ENCODE measurements at regions not wholly inside any gene's neighbourhood (a gene's known extent, or its start where the extent isn't known, plus 50 kb on each side); places are given as distances from the start of the nearest gene placed in this dataset.

- H3K27ac Mint-ChIP-seq (ENCODE audit: unreplicated experiment), result no peak overlapping the region
- DNase-seq (ENCODE audit: low read depth), result no peak
- H3K9ac ChIP-seq (ENCODE audit: low read length), result no peak overlapping the region
- no peak overlapping the region for H3K4me3 ChIP-seq (ENCODE audit: insufficient read depth, low read depth, low read length)
- H3K27me3 ChIP-seq (ENCODE audit: insufficient read depth, low read length), result no peaks in the 10 kb centered on the region
- H3K36me3 Mint-ChIP-seq (ENCODE audit: low read depth, unreplicated experiment), result peaks cover 1% of the 10 kb centered on the region
- no peak overlapping the region for H2AFZ ChIP-seq (ENCODE audit: low read depth, low read length)
- peak overlapping the region; percentile 66 for H3K4me2 ChIP-seq (ENCODE audit: low read length)
- H3K36me3 ChIP-seq (ENCODE audit: insufficient read depth, low read length), result no peaks in the 10 kb centered on the region
- H3K27me3 Mint-ChIP-seq (ENCODE audit: low read depth, unreplicated experiment), result peaks cover 6% of the 10 kb centered on the region
- TF ChIP-seq, protein P1, sequence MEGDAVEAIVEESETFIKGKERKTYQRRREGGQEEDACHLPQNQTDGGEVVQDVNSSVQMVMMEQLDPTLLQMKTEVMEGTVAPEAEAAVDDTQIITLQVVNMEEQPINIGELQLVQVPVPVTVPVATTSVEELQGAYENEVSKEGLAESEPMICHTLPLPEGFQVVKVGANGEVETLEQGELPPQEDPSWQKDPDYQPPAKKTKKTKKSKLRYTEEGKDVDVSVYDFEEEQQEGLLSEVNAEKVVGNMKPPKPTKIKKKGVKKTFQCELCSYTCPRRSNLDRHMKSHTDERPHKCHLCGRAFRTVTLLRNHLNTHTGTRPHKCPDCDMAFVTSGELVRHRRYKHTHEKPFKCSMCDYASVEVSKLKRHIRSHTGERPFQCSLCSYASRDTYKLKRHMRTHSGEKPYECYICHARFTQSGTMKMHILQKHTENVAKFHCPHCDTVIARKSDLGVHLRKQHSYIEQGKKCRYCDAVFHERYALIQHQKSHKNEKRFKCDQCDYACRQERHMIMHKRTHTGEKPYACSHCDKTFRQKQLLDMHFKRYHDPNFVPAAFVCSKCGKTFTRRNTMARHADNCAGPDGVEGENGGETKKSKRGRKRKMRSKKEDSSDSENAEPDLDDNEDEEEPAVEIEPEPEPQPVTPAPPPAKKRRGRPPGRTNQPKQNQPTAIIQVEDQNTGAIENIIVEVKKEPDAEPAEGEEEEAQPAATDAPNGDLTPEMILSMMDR (IDR thresholded peaks at IDR 0.05; ENCODE audit: insufficient read depth, low read depth, low read length), result no peak
- TF ChIP-seq EZH2 (IDR thresholded peaks at IDR 0.05; ENCODE audit: insufficient read depth, low read length), result no peak
- H3K4me1 Mint-ChIP-seq (ENCODE audit: low read depth, unreplicated experiment), result peaks cover 5% of the 10 kb centered on the region
- no peak overlapping the region for H3K4me3 Mint-ChIP-seq (ENCODE audit: unreplicated experiment)
- no peaks in the 10 kb centered on the region for H3K9me3 Mint-ChIP-seq (ENCODE audit: unreplicated experiment)
- H3K4me1 ChIP-seq (ENCODE audit: insufficient read depth, low read length), result peaks cover 31% of the 10 kb centered on the region
- H3K9me3 ChIP-seq (ENCODE audit: insufficient read depth, low read depth, low read length), result no peaks in the 10 kb centered on the region
- H4K20me1 ChIP-seq (ENCODE audit: insufficient read depth, low read length), result no peaks in the 10 kb centered on the region
- H3K79me2 ChIP-seq (ENCODE audit: insufficient read depth, low read length), result no peaks in the 10 kb centered on the region
- H3K27ac ChIP-seq (ENCODE audit: low read depth, low read length), result no peak overlapping the region
- no peak for FAIRE-seq
Observed at GRCh38 chr11:10374386-10374785, 69.5 kb downstream of the ADM start.

DNA sequence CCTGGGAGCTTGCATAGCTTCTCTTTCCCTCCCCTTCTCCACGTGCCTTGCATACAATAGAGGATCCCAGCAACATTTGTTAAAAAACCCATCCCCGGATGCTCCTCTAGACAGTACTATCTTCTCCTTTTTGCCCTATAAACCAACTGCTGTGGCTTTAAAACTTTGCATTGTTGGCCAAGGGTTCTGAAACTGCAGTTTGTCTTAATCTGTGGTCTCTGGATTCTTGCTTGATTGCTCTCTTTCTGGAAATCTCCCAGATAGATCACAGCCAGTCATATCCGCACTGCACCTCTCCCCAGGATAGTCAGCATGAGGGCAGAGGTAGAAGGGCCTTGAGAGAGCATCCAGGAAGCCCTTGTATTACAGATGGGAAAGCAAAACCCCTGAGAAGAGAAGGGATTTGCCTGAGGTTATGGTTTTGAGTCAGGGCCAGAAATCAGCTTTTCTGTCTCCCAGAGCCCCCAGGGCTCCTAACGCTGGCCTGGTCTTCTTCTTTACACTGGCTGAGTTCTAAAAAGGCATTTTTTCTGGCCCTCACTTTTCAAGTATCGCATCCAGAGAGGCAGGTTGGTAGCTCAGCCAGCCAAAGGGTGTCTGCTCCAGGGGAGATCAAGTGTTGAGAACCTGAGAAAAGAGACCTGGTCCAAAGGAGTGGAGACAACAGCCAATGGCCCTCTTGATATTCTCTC is 70.6 kb downstream of the ADM start:
- H3K79me2 ChIP-seq (ENCODE audit: insufficient read depth, low read length), result no peaks in the 10 kb centered on the region
- no peaks in the 10 kb centered on the region for H4K20me1 ChIP-seq (ENCODE audit: insufficient read depth, low read length)
- no peak overlapping the region for H2AFZ ChIP-seq (ENCODE audit: low read depth, low read length)
- TF ChIP-seq EZH2 (IDR thresholded peaks at IDR 0.05; ENCODE audit: insufficient read depth, low read length), result no peak
- TF ChIP-seq, protein P1 (IDR thresholded peaks at IDR 0.05; ENCODE audit: insufficient read depth, low read depth, low read length), result no peak
- peak overlapping the region; percentile 66 for H3K4me2 ChIP-seq (ENCODE audit: low read length)
- H3K36me3 ChIP-seq (ENCODE audit: insufficient read depth, low read length), result no peaks in the 10 kb centered on the region
- FAIRE-seq (peak; percentile 80), DNase-seq (ENCODE audit: low read depth) (peak; percentile 95)
- H3K4me1 Mint-ChIP-seq (ENCODE audit: low read depth, unreplicated experiment), result peaks cover 5% of the 10 kb centered on the region
- H3K27ac ChIP-seq (ENCODE audit: low read depth, low read length), result peak overlapping the region; percentile 84
- peaks cover 6% of the 10 kb centered on the region for H3K27me3 Mint-ChIP-seq (ENCODE audit: low read depth, unreplicated experiment)
- no peak overlapping the region for H3K27ac Mint-ChIP-seq (ENCODE audit: unreplicated experiment)
- no peak overlapping the region for H3K4me3 ChIP-seq (ENCODE audit: insufficient read depth, low read depth, low read length)
- peaks cover 36% of the 10 kb centered on the region for H3K4me1 ChIP-seq (ENCODE audit: insufficient read depth, low read length)
- H3K36me3 Mint-ChIP-seq (ENCODE audit: low read depth, unreplicated experiment), result peaks cover 1% of the 10 kb centered on the region
- H3K4me3 Mint-ChIP-seq (ENCODE audit: unreplicated experiment), result peak overlapping the region; percentile 34
- peak overlapping the region; percentile 63 for H3K9ac ChIP-seq (ENCODE audit: low read length)
- H3K27me3 ChIP-seq (ENCODE audit: insufficient read depth, low read length), result no peaks in the 10 kb centered on the region
- no peaks in the 10 kb centered on the region for H3K9me3 ChIP-seq (ENCODE audit: insufficient read depth, low read depth, low read length)
- no peaks in the 10 kb centered on the region for H3K9me3 Mint-ChIP-seq (ENCODE audit: unreplicated experiment)

GRCh38 chr11:10376061-10376460 is 71.2 kb downstream of the ADM start:
- Mint-ChIP-seq H3K9me3 (ENCODE audit: unreplicated experiment) (no peaks in the 10 kb centered on the region), H3K27me3 (ENCODE audit: low read depth, unreplicated experiment) (peaks cover 6% of the 10 kb centered on the region), H3K27ac (ENCODE audit: unreplicated experiment) (no peak overlapping the region), H3K4me3 (ENCODE audit: unreplicated experiment) (no peak overlapping the region), H3K36me3 (ENCODE audit: low read depth, unreplicated experiment) (peaks cover 1% of the 10 kb centered on the region), H3K4me1 (ENCODE audit: low read depth, unreplicated experiment) (peaks cover 7% of the 10 kb centered on the region)
- no peaks in the 10 kb centered on the region for H3K27me3 ChIP-seq (ENCODE audit: insufficient read depth, low read length)
- no peaks in the 10 kb centered on the region for H3K36me3 ChIP-seq (ENCODE audit: insufficient read depth, low read length)
- TF ChIP-seq EZH2 (IDR thresholded peaks at IDR 0.05; ENCODE audit: insufficient read depth, low read length), result no peak
- TF ChIP-seq, protein P1 (IDR thresholded peaks at IDR 0.05; ENCODE audit: insufficient read depth, low read depth, low read length), result no peak
- no peak overlapping the region for H3K4me3 ChIP-seq (ENCODE audit: insufficient read depth, low read depth, low read length)
- H2AFZ ChIP-seq (ENCODE audit: low read depth, low read length), result no peak overlapping the region
- H3K9ac ChIP-seq (ENCODE audit: low read length), result peak overlapping the region; percentile 63
- no peaks in the 10 kb centered on the region for H3K79me2 ChIP-seq (ENCODE audit: insufficient read depth, low read length)
- H4K20me1 ChIP-seq (ENCODE audit: insufficient read depth, low read length), result no peaks in the 10 kb centered on the region
- H3K9me3 ChIP-seq (ENCODE audit: insufficient read depth, low read depth, low read length), result no peaks in the 10 kb centered on the region
- peak overlapping the region; percentile 84 for H3K27ac ChIP-seq (ENCODE audit: low read depth, low read length)
- peak; percentile 55 for FAIRE-seq
- DNase-seq (ENCODE audit: low read depth), result peak; percentile 87
- H3K4me1 ChIP-seq (ENCODE audit: insufficient read depth, low read length), result peaks cover 36% of the 10 kb centered on the region
- peak overlapping the region; percentile 66 for H3K4me2 ChIP-seq (ENCODE audit: low read length)
